ENCODE measurements at regions not wholly inside any gene's neighbourhood (a gene's known extent, or its start where the extent isn't known, plus 50 kb on each side); places are given as distances from the start of the nearest gene placed in this dataset.
A peak's percentile ranks its signal among the peaks of the same experiment; 100 is the strongest.

- Mint-ChIP-seq H3K4me1 (ENCODE audit: insufficient read depth, unreplicated experiment) (peaks cover 17% of the 10 kb centered on the region), H3K27ac (ENCODE audit: low read depth, unreplicated experiment) (no peak overlapping the region), H3K36me3 (ENCODE audit: insufficient read depth, unreplicated experiment) (no peaks in the 10 kb centered on the region), H3K27me3 (ENCODE audit: insufficient read depth, unreplicated experiment) (peaks cover 11% of the 10 kb centered on the region), H3K4me3 (ENCODE audit: unreplicated experiment) (no peak overlapping the region), H3K9me3 (ENCODE audit: unreplicated experiment) (no peaks in the 10 kb centered on the region)
- TF ChIP-seq CTCF (IDR thresholded peaks at IDR 0.05; ENCODE audit: unreplicated experiment) = no peak
- POLR2A ChIA-PET = no interaction called here
- CTCF ChIA-PET = interaction anchor here (0.6 to 1.9 kb wide), 25 partner anchors 10 to 656 kb away, joined by 3 to 12 read pairs (median 3); partner anchors contain the start of genes NECTIN1 and USP2
- BruUV-seq (replicated peaks) = no TSS peak
- DNase-seq (ENCODE audit: unreplicated experiment) = peak; percentile 8
- intact Hi-C loops (cut with micrococcal nuclease) = loop anchor here (2.0 to 5.0 kb wide), 2 partner anchors 249 to 263 kb away; partner anchors contain the start of gene NECTIN1
Observed at GRCh38 chr11:119479685-119480275, 56.8 kb upstream of the THY1 start.

- H3K27ac Mint-ChIP-seq (ENCODE audit: low read depth, unreplicated experiment) = no peak overlapping the region
- peaks cover 11% of the 10 kb centered on the region for H3K27me3 Mint-ChIP-seq (ENCODE audit: insufficient read depth, unreplicated experiment)
- intact Hi-C loops (cut with micrococcal nuclease) = no loop called here
- BruUV-seq (replicated peaks) = no TSS peak
- H3K4me3 Mint-ChIP-seq (ENCODE audit: unreplicated experiment) = no peak overlapping the region
- TF ChIP-seq CTCF (IDR thresholded peaks at IDR 0.05; ENCODE audit: unreplicated experiment) = no peak
- CTCF ChIA-PET = interaction anchor here (0.6 to 1.1 kb wide), 2 partner anchors 123 to 314 kb away, joined by 3 read pairs; no protein-coding TSS in a partner anchor
- H3K9me3 Mint-ChIP-seq (ENCODE audit: unreplicated experiment) = no peaks in the 10 kb centered on the region
- H3K4me1 Mint-ChIP-seq (ENCODE audit: insufficient read depth, unreplicated experiment) = peaks cover 19% of the 10 kb centered on the region
- POLR2A ChIA-PET = no interaction called here
- DNase-seq (ENCODE audit: unreplicated experiment) = no peak
- H3K36me3 Mint-ChIP-seq (ENCODE audit: insufficient read depth, unreplicated experiment) = no peaks in the 10 kb centered on the region
Observed at GRCh38 chr11:119478711-119479285, 55.8 kb upstream of the THY1 start.

GRCh38 chr11:119476666-119477331 lies 53.8 kb upstream of the THY1 start:
- no peak for DNase-seq (ENCODE audit: unreplicated experiment)
- H3K4me1 Mint-ChIP-seq (ENCODE audit: insufficient read depth, unreplicated experiment) = peaks cover 19% of the 10 kb centered on the region
- H3K36me3 Mint-ChIP-seq (ENCODE audit: insufficient read depth, unreplicated experiment) = no peaks in the 10 kb centered on the region
- no peak overlapping the region for H3K4me3 Mint-ChIP-seq (ENCODE audit: unreplicated experiment)
- no peak overlapping the region for H3K27ac Mint-ChIP-seq (ENCODE audit: low read depth, unreplicated experiment)
- H3K9me3 Mint-ChIP-seq (ENCODE audit: unreplicated experiment) = no peaks in the 10 kb centered on the region
- ChIA-PET CTCF (interaction anchor here (0.5 to 4.2 kb wide), 9 partner anchors 20 to 631 kb away, joined by 3 to 58 read pairs (median 4); partner anchors contain the start of gene USP2), POLR2A (interaction anchor here (1.4 kb wide), 1 partner anchor 115 kb away, joined by 3 read pairs; no protein-coding TSS in a partner anchor)
- intact Hi-C loops (cut with micrococcal nuclease) = no loop called here
- TF ChIP-seq CTCF (IDR thresholded peaks at IDR 0.05; ENCODE audit: unreplicated experiment) = no peak
- BruUV-seq (replicated peaks) = no TSS peak
- H3K27me3 Mint-ChIP-seq (ENCODE audit: insufficient read depth, unreplicated experiment) = peaks cover 11% of the 10 kb centered on the region

- ChIA-PET CTCF (interaction anchor here (0.6 to 4.2 kb wide), 9 partner anchors 49 to 184 kb away, joined by 3 to 58 read pairs (median 5); partner anchors contain the start of gene USP2), POLR2A (interaction anchor here (1.4 kb wide), 1 partner anchor 114 kb away, joined by 3 read pairs; no protein-coding TSS in a partner anchor)
- H3K4me3 Mint-ChIP-seq (ENCODE audit: unreplicated experiment) = no peak overlapping the region
- TF ChIP-seq CTCF (IDR thresholded peaks at IDR 0.05; ENCODE audit: unreplicated experiment) = no peak
- intact Hi-C loops (cut with micrococcal nuclease) = no loop called here
- peaks cover 11% of the 10 kb centered on the region for H3K27me3 Mint-ChIP-seq (ENCODE audit: insufficient read depth, unreplicated experiment)
- DNase-seq (ENCODE audit: unreplicated experiment) = no peak
- H3K36me3 Mint-ChIP-seq (ENCODE audit: insufficient read depth, unreplicated experiment) = no peaks in the 10 kb centered on the region
- peaks cover 19% of the 10 kb centered on the region for H3K4me1 Mint-ChIP-seq (ENCODE audit: insufficient read depth, unreplicated experiment)
- BruUV-seq (replicated peaks) = no TSS peak
- H3K27ac Mint-ChIP-seq (ENCODE audit: low read depth, unreplicated experiment) = no peak overlapping the region
- H3K9me3 Mint-ChIP-seq (ENCODE audit: unreplicated experiment) = no peaks in the 10 kb centered on the region
Observed at GRCh38 chr11:119476038-119476437, 53.1 kb upstream of the THY1 start.

Measured in MCF 10A (cell line).